DMS114 treated with DMSO at 0.1 percent for 48 hours (cell line): ENCODE measurements at regions not wholly inside any gene's neighbourhood (a gene's known extent, or its start where the extent isn't known, plus 50 kb on each side); places are given as distances from the start of the nearest gene placed in this dataset.
"Not testable (repeated sequence)": the region's sequence is repeated elsewhere in the genome, so short reads cannot be mapped to it uniquely, and the experiment has no call there.

Experiments used
- DNase-seq: peaks from one replicate; lab custom pipeline; 2025; ENCODE audit not compliant: unreplicated experiment; lab: John Stamatoyannopoulos, UW

DNA sequence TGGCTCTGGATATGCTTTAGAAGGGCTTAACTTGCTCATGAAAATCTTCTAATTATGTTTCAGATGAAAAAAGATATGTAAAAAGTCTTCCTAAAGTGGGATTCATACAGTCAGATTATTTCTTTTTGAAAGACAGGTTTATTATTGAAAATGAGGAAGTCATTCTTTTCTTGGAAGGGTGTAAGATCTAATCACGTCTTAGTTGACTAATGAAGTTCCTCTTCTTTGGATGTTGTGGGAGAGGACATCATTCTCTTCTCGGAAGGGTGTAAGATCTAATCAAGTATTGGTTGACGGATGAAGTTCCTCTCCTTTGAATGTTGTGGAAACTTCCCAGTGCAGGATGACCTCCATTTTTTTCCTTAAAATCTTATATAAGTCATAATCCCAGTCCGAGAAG, 74.9 kb downstream of the ALG10 start:
- no peak for DNase-seq

DNA sequence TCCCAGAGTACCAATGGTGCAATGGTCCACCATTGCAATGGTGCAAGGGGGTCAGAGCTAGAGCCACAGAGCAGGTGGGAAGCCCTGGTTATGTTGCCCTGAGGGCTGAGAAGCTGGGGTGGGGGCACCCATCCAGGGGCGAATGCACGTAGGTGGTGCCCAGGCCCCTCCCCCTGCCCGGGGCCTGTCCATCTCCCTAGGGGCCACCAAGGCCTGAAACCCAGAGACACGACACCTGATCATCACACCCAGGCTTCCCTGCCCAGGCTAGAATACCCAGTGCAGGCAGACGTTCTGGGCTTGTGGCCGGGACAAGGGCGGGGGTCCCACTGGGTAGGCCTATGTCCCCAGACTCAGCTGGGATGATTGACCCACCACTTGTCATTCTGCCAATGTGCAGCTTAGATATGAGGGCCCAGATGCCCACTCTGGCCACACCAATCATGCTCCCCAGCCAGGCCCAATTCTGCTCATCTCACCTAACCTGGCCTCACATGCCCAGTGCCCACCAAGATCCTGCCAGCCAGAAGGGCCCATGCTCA, 83.2 kb downstream of the ALG10 start:
- DNase-seq = no peak

DNA sequence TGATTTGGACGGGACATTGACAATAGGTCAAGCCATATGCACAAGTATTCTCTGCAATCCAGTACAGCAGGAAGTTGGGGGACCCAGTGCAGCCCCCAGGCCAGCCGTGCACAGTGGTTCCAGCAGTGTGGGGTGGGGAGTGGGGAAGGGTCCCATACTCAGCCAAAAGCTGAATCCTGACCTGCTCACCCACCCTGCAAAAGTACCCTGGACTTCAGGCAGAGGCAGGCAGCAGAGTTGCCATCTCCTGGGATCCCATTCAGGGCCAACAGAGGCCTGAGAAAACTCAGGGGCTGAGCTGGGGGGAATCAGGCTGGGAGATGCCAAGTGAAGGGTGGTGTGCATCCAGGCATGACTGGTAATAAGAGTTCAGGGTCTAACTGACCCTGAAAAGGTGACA, 83.9 kb downstream of the ALG10 start:
- DNase-seq = no peak

DNA sequence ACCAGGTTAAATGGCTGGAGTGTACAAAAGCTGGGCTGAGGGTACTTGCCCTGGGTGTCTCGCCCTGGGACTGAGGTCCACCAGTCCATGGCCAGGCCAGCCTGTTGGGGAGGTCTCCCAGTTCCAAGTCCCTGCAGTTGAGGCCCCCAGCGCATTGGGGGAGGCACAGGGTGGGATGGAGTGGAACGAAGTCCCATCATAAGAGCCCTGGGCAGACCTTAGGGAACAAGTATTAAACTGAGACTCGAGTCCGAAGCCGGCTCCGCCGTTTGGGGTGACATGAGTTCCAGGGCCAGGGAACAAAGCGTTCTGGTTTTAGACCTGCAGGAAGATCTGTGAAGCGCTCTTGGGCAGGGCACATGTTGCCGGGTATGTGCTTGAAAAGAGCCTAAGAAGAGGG, 84.7 kb downstream of the ALG10 start:
- no peak for DNase-seq

DNA sequence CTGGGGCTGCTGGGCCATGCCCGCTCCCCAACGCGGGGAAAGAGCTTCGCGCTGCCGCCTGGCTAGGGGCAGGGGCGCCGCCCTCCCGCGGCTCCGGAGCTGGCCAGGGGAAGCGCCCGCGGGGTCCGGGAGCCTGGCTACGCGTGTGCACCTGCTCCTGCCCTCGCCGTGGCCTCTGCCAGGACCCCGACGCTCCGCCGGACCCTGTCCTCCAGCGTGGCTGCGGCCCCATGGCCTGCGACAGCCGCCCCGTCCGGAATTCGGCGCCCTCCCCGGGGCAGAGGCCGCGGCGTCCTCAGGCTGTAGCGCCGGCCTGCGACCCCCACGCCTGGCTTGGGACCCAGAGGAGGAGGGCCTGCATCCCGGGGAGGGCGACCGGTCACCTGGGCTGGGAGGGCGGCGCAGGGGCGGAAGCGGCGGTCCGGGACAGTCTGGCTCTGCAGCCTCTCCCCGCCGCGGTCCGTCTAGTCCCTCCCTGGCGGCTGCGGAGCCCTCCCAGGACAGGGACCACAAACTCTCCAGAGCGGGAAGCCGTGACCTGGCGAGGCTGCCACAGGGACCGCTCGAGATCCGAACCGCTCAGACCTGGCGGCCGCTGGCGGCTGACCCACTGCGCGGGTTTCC, 85.6 kb downstream of the ALG10 start:
- no peak for DNase-seq

DNA sequence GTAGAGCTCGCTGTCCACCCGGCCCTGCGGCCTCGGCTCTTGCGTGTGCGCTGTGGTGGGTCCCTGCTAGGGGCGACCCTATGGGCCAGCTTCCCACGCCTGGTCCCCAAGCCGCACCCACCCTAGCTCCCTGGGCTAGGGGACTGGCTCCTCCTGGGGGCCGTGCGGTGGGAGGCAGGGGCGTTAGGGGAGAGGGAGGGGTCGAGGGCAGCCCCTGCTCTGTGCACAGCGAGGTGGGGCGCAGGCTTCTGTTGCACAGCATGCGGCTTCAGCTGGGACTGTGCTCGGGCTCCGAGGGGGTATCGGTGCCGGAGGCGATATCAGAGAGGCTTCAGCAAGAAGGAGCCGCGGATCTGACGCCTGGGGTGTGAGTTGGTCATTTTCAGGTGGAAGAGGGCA, 86.1 kb downstream of the ALG10 start:
- DNase-seq = no peak

GRCh38 chr12:34108967-34109366, 86.7 kb downstream of the ALG10 start:
- no peak for DNase-seq

DNA sequence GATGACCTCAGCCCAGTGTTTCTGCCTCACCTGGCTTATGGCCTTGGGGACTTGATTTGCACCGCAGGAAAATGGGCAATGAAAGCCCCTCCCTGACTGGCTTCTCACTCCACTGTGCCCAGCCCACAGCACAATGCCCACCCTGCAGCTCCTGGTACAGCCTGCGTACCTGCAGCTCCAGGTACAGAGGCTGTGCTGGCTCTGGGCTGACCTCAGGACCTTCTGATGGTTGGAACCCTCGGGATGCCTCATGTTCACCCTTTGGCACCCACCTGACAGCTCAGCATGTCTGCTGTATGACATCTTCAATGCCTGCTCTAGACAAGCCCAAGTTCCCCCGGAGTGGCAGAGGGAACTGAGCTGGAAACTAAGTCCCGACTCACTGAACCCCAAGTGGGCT, 87.1 kb downstream of the ALG10 start:
- no peak for DNase-seq

DNA sequence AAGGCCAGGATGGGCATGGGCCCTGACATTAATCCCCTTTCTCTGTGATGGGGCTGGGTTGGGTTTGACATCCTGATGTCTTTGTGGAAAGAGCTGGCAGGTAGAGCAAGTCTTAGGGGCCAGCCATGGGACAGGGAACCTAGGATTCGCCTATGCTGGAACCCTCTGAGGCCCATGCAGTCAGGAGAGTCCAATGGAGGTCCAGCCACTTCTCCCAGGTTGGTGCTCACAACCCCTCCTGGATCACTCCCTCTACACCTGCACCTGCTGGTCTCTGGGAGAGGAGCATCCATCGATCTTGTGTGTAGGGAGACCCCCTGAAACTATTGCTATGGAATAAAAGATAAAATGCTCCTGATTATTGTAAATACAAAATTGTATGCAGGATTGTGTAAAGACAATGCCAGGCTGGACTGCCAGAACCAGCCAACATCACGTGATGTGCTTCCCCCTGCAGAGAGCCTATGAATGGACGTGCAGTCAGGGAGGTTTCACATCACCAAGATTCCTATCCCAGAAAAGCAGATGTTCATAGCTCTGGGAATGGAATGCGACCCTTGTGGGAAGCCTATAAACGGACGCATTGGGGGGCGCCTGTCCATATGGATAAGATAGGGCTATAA, 87.7 kb downstream of the ALG10 start:
- DNase-seq = not testable (repeated sequence)

- DNase-seq = no peak
Measured at GRCh38 chr12:34119366-34119765, 97.1 kb downstream of the ALG10 start.

GRCh38 chr12:34121360-34121759, 99.1 kb downstream of the ALG10 start:
- no peak for DNase-seq

DNA sequence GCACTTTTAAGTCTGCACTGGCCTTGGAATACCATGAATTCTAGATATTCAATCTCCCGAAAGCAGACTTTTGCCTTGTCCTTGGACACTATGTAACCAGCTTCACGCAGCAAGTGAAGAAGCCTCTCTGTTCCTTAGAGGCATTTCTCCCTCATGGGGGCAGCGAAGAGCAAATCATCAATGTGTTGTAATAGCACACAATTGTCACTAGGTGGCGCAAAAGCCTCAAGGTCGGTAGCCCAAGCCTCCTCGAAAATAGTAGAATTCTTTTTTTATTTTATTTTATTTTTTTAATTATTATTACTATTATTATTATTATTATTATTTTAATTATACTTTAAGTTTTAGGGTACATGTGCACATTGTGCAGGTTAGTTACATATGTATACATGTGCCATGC, 100.8 kb downstream of the ALG10 start:
- DNase-seq = peak; percentile 62

GRCh38 chr12:34124608-34125007, 102.3 kb downstream of the ALG10 start:
- no peak for DNase-seq

GRCh38 chr12:34126239-34126641, 103.9 kb downstream of the ALG10 start:
- DNase-seq = no peak

GRCh38 chr12:34126805-34127204, 104.5 kb downstream of the ALG10 start:
- no peak for DNase-seq

DNA sequence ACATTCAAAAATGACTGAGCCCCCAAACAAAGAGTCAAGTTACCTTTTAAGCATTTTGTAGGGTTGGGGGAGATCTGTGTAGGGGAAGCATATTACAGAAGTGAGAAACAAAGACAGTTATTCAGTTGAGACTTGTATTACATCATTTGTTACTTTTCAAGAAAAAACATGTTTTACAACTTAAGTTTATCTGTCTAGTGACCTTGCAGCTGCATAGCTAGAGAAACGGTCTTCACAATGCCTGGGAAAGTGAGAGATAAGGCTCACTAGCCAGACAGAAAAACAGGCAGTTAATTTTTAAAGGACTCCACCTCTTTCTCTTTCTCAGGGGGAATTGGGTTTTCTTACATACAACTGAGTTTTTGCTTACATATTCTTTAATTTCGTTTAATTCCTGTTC, 105.1 kb downstream of the ALG10 start:
- not testable (repeated sequence) for DNase-seq

GRCh38 chr12:34142430-34142829, 120.1 kb downstream of the ALG10 start:
- DNase-seq = no peak

GRCh38 chr12:34151019-34151418, 128.7 kb downstream of the ALG10 start:
- DNase-seq = no peak

GRCh38 chr12:34163443-34163842, 141.1 kb downstream of the ALG10 start:
- DNase-seq = no peak

GRCh38 chr12:34166427-34167060, 144.2 kb downstream of the ALG10 start:
- no peak for DNase-seq

DNA sequence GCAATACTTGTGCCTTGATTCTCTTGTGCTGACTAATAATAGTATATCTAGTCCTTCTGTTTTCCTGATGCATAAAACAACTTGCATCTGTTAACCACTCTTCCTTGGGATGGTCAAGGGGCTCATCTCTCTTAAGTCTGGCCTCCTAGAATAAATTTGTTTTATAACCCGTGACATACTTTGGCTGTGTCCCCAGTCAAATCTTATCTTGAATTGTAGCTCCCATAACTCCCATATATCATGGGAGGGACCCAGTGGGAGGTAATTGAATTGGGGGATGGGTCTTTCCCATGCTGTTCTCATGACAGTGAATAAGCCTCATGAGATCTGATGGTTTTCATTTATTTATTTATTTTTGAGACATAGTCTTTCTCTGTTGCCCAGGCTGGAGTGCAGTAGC, 146.2 kb downstream of the ALG10 start:
- not testable (repeated sequence) for DNase-seq

- no peak for DNase-seq
Measured at GRCh38 chr12:34186492-34186891, 164.2 kb downstream of the ALG10 start.
